Stimulated activated CD4-positive, alpha-beta T cell treated with anti-CD3 and anti-CD28 coated beads, Interleukin-1b, Interleukin-23, amount 100 ng/mL, for 1 hour (primary cell): ENCODE measurements at regions not wholly inside any gene's neighbourhood (a gene's known extent, or its start where the extent isn't known, plus 50 kb on each side); places are given as distances from the start of the nearest gene placed in this dataset.
"Not testable (repeated sequence)": the region's sequence is repeated elsewhere in the genome, so short reads cannot be mapped to it uniquely, and the experiment has no call there.

Source experiments
- DNase-seq, 2 donors: peaks; one replicate each; pipeline ENCODE4 v3.0.0-alpha.2; 2020; ENCODE audit warnings: low read depth in 2 of 2

GRCh38 chr17:14552306-14552705 lies 251.4 kb downstream of the HS3ST3B1 start:
- DNase-seq = no peak

- DNase-seq = no peak
Observed at GRCh38 chr17:14547556-14547955, 246.7 kb downstream of the HS3ST3B1 start.

DNA sequence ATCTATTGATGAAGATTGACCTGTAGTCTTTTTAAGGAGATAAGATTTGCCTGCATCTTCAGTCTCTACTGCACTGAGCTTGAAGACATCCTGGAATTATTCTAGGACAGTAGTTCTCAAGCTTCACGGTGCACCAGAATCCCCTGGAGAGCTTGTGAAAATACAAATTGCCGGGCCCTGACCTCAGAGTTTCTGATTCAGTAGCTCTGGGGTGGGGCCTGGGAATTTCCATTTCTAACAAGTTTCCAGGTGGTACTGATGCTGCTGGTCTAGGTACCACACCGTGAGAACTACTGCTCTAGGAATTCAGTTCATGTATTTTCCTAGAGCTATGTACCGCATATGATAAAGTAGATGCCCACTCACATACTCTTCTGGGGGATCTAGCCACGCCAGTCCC lies 246.1 kb downstream of the HS3ST3B1 start:
- no peak for DNase-seq

- no peak for DNase-seq
Observed at GRCh38 chr17:14545156-14545906, 244.4 kb downstream of the HS3ST3B1 start.

DNA sequence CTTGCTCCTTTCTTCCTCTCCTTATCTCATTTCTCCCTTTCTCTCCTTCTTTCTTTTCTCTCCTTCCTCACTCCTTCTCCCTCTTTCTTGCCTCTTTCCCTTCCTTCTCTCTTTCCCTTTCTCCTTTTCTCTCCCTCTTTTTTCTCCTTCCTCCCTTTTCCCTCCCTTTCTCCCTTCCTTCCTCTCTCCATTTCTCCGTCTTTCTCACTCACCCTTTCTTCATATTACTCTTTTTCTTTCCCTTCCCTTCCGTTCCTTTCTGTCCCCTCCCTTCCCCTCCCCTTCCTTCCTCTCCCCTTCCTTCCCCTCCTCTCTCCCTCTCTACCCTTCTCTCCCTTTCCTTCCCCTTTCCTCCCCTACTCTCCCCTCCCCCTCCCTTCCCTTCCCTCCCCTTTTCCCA lies 240.8 kb downstream of the HS3ST3B1 start:
- no peak for DNase-seq

GRCh38 chr17:14539801-14540200 lies 238.9 kb downstream of the HS3ST3B1 start:
- DNase-seq = no peak

DNA sequence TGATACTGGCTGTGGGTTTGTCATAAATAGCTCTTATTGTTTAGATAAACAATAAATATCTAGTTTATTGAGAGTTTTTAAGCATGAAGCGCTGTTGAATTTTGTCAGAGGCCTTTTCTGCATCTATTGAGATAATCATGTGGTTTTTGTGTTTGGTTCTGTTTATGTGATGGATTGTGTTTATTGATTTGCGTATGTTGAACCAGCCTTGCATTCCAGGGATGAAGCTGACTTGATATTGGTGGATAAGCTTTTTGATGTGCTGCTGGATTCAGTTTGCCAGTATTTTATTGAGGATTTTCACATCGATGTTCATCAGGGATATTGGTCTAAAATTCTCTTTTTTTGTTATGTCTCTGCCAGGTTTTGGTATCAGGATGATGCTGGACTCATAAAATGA lies 231.4 kb downstream of the HS3ST3B1 start:
- DNase-seq = not testable (repeated sequence)

GRCh38 chr17:14525551-14526455 lies 224.9 kb downstream of the HS3ST3B1 start:
- no peak for DNase-seq

GRCh38 chr17:14522795-14523387 lies 222.0 kb downstream of the HS3ST3B1 start:
- DNase-seq = no peak

DNA sequence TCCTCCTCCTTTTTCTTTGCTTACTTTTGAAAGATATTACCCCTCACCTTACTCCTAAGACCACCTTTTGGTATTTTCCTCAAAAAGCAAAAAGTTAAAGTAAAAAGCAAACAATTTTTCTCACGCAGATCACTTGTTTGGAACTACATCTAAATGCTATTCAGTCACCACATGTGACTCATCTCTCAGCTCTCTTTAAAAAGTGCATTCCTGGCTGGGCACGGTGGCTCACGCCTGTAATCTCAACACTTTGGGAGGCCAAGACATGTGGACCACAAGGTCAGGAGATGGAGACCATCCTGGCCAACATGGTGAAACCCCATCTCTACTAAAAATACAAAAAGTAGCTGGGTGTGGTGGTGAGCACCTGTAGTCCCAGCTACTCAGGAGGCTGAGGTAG lies 218.0 kb downstream of the HS3ST3B1 start:
- not testable (repeated sequence) for DNase-seq

DNA sequence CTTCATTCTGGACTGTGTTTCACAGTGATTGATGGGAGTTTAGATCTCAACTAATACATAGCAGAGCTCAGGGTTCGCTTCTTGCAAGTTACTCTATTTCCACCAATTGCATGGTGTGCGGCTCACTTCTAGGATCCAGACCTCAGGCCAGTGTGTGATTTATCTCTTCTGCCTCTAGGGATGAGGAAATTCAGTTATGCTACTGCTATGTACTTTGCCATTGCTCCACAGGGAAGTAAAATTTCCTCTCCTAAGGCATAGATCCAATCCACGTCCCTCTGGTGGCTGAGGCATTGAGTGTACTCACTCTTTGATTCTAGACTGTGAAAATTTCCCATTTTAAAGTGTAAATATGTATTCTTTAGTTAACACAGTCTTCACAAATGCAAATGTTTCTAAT lies 214.1 kb downstream of the HS3ST3B1 start:
- no peak for DNase-seq

- no peak for DNase-seq
Observed at GRCh38 chr17:14513835-14514234, 213.0 kb downstream of the HS3ST3B1 start.

GRCh38 chr17:14510136-14510535 lies 209.3 kb downstream of the HS3ST3B1 start:
- DNase-seq = no peak

- no peak for DNase-seq
Observed at GRCh38 chr17:14508156-14508555, 207.3 kb downstream of the HS3ST3B1 start.

DNA sequence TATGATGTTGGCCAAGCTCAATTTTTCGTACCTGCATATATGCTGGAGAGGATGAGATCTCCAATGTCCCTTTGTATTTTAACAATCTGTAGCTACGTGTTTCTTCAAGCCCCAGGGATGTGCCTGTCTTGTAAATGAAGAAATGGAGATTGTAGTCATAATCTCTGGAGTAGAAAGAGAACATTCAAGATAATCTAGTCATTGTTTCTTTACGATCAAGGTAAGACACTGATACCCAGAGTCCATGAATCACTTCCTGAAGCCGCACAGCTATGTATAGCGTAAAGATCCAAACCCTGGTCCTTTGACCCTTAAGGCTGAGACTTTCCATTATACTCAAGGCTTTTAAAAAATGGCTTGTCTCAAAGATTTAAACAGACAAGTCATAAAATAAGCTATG lies 205.5 kb downstream of the HS3ST3B1 start:
- DNase-seq = no peak

- no peak for DNase-seq
Observed at GRCh38 chr17:14505606-14506005, 204.7 kb downstream of the HS3ST3B1 start.

DNA sequence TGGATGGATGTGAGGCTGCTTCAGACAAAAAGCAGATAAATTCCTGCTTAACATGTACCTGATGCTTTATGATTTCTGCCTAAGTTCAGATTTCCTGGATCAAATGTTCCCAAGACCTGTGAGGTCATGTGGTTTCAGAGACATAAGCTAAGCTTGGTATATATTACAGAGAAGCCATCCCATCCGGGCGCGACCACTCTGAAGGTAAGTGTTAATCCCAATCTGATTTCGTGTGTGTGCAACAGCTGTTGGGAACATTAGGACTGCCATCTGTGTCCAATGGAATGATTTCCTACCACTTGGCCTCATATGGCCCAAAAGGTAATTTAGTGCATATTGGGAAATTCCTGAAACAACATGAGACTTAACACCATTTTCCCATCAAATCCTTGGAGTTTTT lies 199.1 kb downstream of the HS3ST3B1 start:
- no peak for DNase-seq

GRCh38 chr17:14498812-14499211 lies 197.9 kb downstream of the HS3ST3B1 start:
- DNase-seq = no peak

DNA sequence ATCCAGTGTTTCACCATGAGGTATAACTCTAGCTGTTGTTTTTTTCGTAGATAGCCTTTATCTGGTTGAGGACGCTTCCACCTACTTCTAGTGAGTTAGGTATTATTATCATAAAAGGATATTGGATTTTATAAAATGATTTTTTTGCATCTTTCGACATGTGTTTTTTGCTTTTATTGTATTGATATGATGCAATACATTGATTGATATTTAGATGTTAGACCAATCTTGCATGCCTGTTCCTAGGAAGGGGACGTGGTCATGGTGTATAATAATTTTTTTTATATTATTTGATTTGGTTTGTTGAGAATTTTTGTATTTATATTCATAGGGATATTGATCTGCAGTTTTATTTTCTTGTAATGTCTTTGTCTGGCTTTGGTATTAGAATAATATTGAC lies 193.3 kb downstream of the HS3ST3B1 start:
- no peak for DNase-seq

DNA sequence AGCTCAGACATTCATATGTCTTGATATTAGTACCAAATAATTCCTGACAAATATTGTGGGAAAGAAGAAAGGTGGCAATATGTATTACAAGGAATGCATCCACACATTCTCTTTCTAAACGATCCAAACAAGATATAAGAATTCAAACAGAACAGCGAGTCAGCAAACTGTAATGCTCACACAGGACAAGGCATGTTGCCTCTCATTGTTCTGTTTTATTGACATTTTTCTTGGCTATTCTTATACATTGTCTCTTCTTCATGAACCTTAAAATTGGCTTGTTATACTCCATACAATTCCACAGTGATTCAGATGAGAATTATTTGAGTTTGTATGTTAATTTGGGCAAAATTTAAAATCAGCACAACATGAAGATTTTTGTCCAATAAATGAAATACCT lies 189.1 kb downstream of the HS3ST3B1 start:
- no peak for DNase-seq

DNA sequence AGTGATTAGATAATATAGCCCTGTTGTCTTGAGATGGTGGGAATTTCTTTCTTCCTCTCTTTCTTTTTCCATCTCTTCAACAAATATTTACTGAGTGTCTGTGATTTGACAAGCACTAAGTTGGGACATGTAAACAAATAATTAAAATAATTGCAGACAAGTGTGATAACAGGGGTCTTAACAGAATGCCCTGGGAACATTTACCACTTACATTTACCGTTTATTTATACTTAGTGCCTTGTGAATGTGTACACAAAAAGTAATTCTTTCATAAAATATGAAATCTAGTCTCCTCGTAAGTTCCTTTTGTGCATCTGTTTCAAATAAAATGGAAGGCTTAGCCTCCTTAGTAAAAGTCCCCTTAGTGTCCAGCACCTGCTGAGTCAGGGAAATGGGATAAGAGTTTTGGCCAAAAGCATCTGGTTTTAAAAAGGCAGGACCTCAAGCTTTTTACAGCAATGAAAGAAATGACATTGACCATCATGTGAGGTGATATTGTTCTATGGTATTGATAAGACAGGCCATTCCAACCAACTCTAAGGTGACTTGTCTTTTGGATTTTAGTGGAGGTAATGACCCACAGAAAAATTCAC lies 188.2 kb downstream of the HS3ST3B1 start:
- no peak for DNase-seq

DNA sequence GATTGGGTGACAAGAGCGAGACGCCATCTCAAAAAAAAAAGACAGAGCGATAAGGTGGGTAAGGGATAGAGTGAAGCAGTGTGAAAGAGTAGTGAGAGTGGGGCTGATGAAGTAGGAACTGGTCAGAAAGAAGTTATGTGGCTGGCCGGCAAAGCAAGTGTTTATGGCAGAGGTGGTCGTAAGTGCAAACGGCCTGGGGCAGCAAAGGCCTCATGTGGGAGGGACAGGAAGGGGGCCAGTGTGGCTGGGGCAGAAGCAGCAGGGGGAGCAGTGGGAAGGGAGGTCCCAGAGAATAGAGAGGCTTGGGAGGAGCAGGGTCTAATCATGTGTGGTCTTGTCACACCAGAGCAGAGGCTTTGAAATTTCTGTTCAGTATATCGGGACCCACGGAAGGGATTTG lies 186.2 kb downstream of the HS3ST3B1 start:
- no peak for DNase-seq
